ENCODE measurements at regions not wholly inside any gene's neighbourhood (a gene's known extent, or its start where the extent isn't known, plus 50 kb on each side); places are given as distances from the start of the nearest gene placed in this dataset.

DNA sequence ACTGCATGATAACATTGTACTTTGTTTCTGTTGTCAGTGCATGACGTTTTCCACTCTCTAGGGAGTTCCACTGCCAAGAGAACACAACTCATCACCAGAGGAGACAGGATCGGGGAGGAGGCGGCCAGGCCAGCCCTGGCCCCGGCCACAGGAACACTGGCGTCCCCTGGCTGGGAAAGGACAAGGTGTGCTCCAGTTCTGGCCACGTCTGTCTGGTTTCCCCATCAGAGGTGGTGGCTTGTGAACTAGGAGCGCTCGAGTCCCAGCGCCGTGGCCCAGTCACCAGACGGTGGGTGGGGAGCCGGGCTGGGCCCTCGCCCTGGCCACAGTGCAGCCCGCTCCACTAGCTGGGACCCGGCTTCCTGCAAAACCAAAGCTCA lies 211.9 kb upstream of the IRX4 start:
- H3K27ac Mint-ChIP-seq, result no peak overlapping the region

DNA sequence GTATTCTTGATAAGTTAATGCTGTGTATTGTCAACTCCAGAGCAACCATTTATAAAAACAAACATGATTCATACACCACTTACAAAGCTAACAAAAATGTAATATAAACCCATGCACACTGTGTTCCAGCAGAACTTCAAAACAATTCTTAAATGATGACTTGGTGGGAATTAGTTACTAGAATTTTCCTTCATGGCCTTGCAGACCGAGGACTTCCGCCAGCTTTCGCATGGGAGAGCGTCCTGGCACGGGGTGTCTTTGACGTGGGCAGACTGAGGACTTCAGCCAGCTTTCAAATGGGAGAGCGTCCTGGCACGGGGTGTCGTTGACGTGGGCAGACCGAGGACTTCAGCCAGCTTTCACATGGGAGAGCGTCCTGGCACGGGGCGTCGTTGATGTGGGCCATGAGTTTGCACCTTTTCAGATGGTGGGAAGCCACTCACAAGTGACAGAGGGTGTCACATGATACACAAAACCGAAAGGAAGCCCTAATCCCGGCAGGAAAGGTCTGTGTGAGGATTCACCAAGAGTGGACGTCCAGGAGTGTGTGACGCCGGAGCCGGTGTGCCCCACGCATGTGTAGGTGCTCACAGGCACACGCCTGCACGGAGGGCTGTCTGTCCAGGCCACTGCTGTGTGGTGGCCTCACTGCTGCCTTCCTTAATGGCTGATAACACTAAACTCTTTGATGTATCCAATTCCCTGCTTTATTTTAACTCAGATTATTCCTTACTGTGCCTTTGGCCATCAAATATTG lies 211.3 kb upstream of the IRX4 start:
- Mint-ChIP-seq H3K9me3 (no peaks in the 10 kb centered on the region), H3K27ac (peak overlapping the region; percentile 56), H3K27me3 (ENCODE audit: low read depth) (peaks cover 14% of the 10 kb centered on the region), H3K4me3 (no peak overlapping the region), H3K36me3 (no peaks in the 10 kb centered on the region), H3K4me1 (peaks cover 2% of the 10 kb centered on the region)
- TF ChIP-seq CTCF (IDR thresholded peaks at IDR 0.05; ENCODE audit: unreplicated experiment), result no peak
- DNase-seq (ENCODE audit: low spot score in 2 of 2, unreplicated experiment in 2 of 2), result no peak

More for the DNA sequence above, 211.9 kb upstream of the IRX4 start:
- peaks cover 2% of the 10 kb centered on the region for H3K4me1 Mint-ChIP-seq
- H3K9me3 Mint-ChIP-seq, result no peaks in the 10 kb centered on the region
- H3K36me3 Mint-ChIP-seq, result no peaks in the 10 kb centered on the region
- no peak for DNase-seq (ENCODE audit: low spot score in 2 of 2, unreplicated experiment in 2 of 2)
- H3K27me3 Mint-ChIP-seq (ENCODE audit: low read depth), result peaks cover 13% of the 10 kb centered on the region
- no peak for TF ChIP-seq CTCF (IDR thresholded peaks at IDR 0.05; ENCODE audit: unreplicated experiment)
- H3K4me3 Mint-ChIP-seq, result no peak overlapping the region

DNA sequence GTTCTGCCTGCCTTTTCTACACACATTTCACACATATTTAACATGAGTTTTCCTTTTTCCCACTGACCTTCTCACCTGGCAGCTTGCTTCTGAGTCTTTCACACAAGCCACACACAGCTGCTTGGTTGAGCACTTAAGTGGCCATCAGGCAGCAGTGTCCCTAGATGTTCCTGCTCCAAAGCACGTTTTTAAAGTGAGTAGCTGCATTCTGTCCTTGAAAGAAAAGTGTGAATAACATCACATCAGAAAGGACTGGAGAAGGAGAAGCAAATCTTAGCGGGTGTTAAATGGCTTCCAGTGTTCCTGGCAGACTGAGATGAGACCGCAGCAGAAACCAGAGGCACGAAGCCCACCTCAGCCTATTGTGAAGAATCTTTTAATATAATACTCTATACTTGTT lies 209.2 kb upstream of the IRX4 start:
- Mint-ChIP-seq H3K36me3 (no peaks in the 10 kb centered on the region), H3K4me3 (no peak overlapping the region), H3K4me1 (peaks cover 2% of the 10 kb centered on the region), H3K27ac (no peak overlapping the region), H3K27me3 (ENCODE audit: low read depth) (peaks cover 9% of the 10 kb centered on the region), H3K9me3 (no peaks in the 10 kb centered on the region)
- no peak for TF ChIP-seq CTCF (IDR thresholded peaks at IDR 0.05; ENCODE audit: unreplicated experiment)
- DNase-seq (ENCODE audit: low spot score in 2 of 2, unreplicated experiment in 2 of 2), result no peak

GRCh38 chr5:2087980-2088379 lies 205.3 kb upstream of the IRX4 start:
- no peak for TF ChIP-seq CTCF (IDR thresholded peaks at IDR 0.05; ENCODE audit: unreplicated experiment)
- peaks cover 21% of the 10 kb centered on the region for H3K27me3 Mint-ChIP-seq (ENCODE audit: low read depth)

GRCh38 chr5:2075365-2075764 lies 192.6 kb upstream of the IRX4 start:
- Mint-ChIP-seq H3K9me3 (peaks cover 8% of the 10 kb centered on the region), H3K27ac (no peak overlapping the region), H3K27me3 (ENCODE audit: low read depth) (peaks cover 4% of the 10 kb centered on the region), H3K4me3 (no peak overlapping the region), H3K4me1 (no peaks in the 10 kb centered on the region), H3K36me3 (peaks cover 1% of the 10 kb centered on the region)
- no peak for DNase-seq (ENCODE audit: low spot score in 2 of 2, unreplicated experiment in 2 of 2)
- TF ChIP-seq CTCF (IDR thresholded peaks at IDR 0.05; ENCODE audit: unreplicated experiment), result no peak

More at GRCh38 chr5:2087980-2088379, 205.3 kb upstream of the IRX4 start:
- Mint-ChIP-seq H3K9me3 (peaks cover 6% of the 10 kb centered on the region), H3K4me1 (no peaks in the 10 kb centered on the region), H3K27ac (no peak overlapping the region), H3K36me3 (no peaks in the 10 kb centered on the region), H3K4me3 (no peak overlapping the region)
- no peak for DNase-seq (ENCODE audit: low spot score in 2 of 2, unreplicated experiment in 2 of 2)
